Heart right ventricle (tissue), 16 donors: ENCODE measurements at regions not wholly inside any gene's neighbourhood (a gene's known extent, or its start where the extent isn't known, plus 50 kb on each side); places are given as distances from the start of the nearest gene placed in this dataset.
"Not testable (repeated sequence)": the region's sequence is repeated elsewhere in the genome, so short reads cannot be mapped to it uniquely, and the experiment has no call there.

Experiments used
- ATAC-seq, 8 donors: fragments of 200-7000 bp; cut with Tn5 transposase; one replicate each; pipeline ENCODE4 v1.9.1; 2020; ENCODE audit warnings: mild to moderate bottlenecking in 8 of 8, moderate library complexity in 8 of 8, moderate number of reproducible peaks in 1 of 8
- DNase-seq, 2 donors: peaks; one replicate each; pipeline ENCODE4 v3.0.0-alpha.2; 2020
- H3K27ac ChIP-seq, 10 donors: fragments of 200-600 bp; sonication (generic) in 2 of 10; one replicate each; pipeline versions ENCODE4 v1.5.0 to v1.8.0; 2020 to 2022; ENCODE audit warnings: mild to moderate bottlenecking in 3 of 10
- H3K27me3 ChIP-seq, 7 donors: fragments of 200-600 bp; one replicate each; pipeline ENCODE4 v1.8.0; 2021 to 2022; ENCODE audit warnings: mild to moderate bottlenecking in 2 of 7
- H3K36me3 ChIP-seq, 9 donors: fragments of 200-600 bp; sonication (generic) in 1 of 9; one replicate each; pipeline versions ENCODE4 v1.5.0 to v1.8.0; 2020 to 2022; ENCODE audit warnings: mild to moderate bottlenecking in 2 of 9
- H3K4me1 ChIP-seq, 9 donors: fragments of 200-600 bp; sonication (generic) in 1 of 9; one replicate each; pipeline versions ENCODE4 v1.5.0 to v1.8.0; 2020 to 2022; ENCODE audit warnings: mild to moderate bottlenecking in 4 of 9
- H3K4me3 ChIP-seq, 10 donors: fragments of 200-600 bp; sonication (generic) in 2 of 10; one replicate each; pipeline versions ENCODE4 v1.5.0 to v1.8.0; 2020 to 2022; ENCODE audit warnings: mild to moderate bottlenecking in 7 of 10, moderate library complexity in 2 of 10
- H3K9me3 ChIP-seq, 11 donors: fragments of 200-600 bp in 10 of 11; sonication (generic) in 2 of 11; one replicate each; pipeline versions ENCODE4 v1.5.0 to v1.8.0; 2013 to 2022; ENCODE audit warnings: mild to moderate bottlenecking in 2 of 11, control low read depth in 1 of 11, moderate library complexity in 1 of 11
- WGBS, 2 donors: extraction: QIAGEN DNeasy Blood & Tissue Kit; methylation state at CpG; one replicate each; pipeline ENCODE4 v1.1.7; 2013; ENCODE audit warnings: inconsistent platforms in 1 of 2; 5-methylcytosine and 5-hydroxymethylcytosine counted together
- intact Hi-C, 10 donors: fragments of 100-400 bp; cut with DNase I; formaldehyde crosslinking; loops; one replicate each; pipeline versions ENCODE4 v1.11.1 to v1.14.2; 2022
- TF ChIP-seq, protein P1 (sequence below), 9 donors: fragments of 200-600 bp; sonication (generic) in 2 of 9; IDR thresholded peaks; one replicate each; pipeline versions ENCODE4 v1.5.0 to v1.8.0; 2021 to 2022; ENCODE audit warnings: antibody characterized with exemption in 9 of 9, mild to moderate bottlenecking in 5 of 9, moderate library complexity in 1 of 9
- donor health status: Arrhythmogenic right ventricular cardiomyopathy.
- donor health status: ischemic (EF 13 %, LVEDD 7.1; RV severe dilation, severe dysfunction).
- donor health status: healthy with polysubstance abuse.
- donor health status: DM: no; HTN: yes; CAD: no.
- donor health status: DM: no; HTN: no; CAD: no.
- donor health status: ischemic (EF 25% LVEDD 6.9; RV normal size, moderate dysfunction).
- donor health status: ischemic (EF 25% LVEDD 5.7; RV mildly dilated, moderate dysfunction).
- donor health status: healthy.
- donor health status: DM: yes; HTN: yes; CAD: no.
- donor health status: Ischemic cardiomyopathy.
- donor health status: ischemic (EF 35%, LVEDD 5.7; RV mildly dilated, moderate dysfunction).
- donor health status: nonischemic (EF 11% LVEDD 7.7; RV severe dilation, severe dysfunction).
- donor health status: DM: yes; HTN: yes; CAD: no.
- donor health status: PGD.
- donor health status: ischemic (EF 29% LVEDD 5.4; RV normal size, mild dysfunction).
- donor health status: nonischemic (EF 23%, LVEDD 6.1; RV moderate dilation, normal function).

DNA sequence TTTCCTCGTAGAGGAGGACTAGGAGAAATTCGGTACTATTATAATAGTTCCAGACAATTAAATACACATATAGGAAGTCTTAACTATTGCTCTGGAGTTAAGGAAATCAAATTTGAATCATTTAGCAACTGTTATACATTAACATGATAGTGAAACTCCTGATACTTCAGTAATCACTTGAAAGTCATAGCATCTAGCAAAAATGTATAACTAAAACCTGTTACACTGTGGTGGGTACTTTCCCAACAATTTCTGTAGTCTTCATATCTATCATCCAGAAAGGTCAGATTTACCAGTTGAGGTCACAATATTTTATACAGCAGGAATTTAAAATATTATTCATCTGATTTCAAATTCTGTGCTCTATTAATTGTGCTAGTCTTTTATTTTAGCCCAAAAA is 669.6 kb upstream of the PCDH10 start:
- H3K9me3 ChIP-seq = peaks cover 0 to 6% (median 0%) of the 10 kb centered on the region in 11 donors
- intact Hi-C loops = no loop called here
- H3K36me3 ChIP-seq = no peaks in the 10 kb centered on the region
- H3K4me1 ChIP-seq = no peaks in the 10 kb centered on the region
- no peaks in the 10 kb centered on the region for H3K27me3 ChIP-seq
- 67 to 86% methylated on average over 2 of the region's 2 CpGs for WGBS, 2 donors
- no peak for DNase-seq
- TF ChIP-seq, protein P1, sequence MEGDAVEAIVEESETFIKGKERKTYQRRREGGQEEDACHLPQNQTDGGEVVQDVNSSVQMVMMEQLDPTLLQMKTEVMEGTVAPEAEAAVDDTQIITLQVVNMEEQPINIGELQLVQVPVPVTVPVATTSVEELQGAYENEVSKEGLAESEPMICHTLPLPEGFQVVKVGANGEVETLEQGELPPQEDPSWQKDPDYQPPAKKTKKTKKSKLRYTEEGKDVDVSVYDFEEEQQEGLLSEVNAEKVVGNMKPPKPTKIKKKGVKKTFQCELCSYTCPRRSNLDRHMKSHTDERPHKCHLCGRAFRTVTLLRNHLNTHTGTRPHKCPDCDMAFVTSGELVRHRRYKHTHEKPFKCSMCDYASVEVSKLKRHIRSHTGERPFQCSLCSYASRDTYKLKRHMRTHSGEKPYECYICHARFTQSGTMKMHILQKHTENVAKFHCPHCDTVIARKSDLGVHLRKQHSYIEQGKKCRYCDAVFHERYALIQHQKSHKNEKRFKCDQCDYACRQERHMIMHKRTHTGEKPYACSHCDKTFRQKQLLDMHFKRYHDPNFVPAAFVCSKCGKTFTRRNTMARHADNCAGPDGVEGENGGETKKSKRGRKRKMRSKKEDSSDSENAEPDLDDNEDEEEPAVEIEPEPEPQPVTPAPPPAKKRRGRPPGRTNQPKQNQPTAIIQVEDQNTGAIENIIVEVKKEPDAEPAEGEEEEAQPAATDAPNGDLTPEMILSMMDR (IDR thresholded peaks at IDR 0.05) = no peak
- no peak for ATAC-seq
- H3K4me3 ChIP-seq = no peak overlapping the region
- H3K27ac ChIP-seq = no peak overlapping the region

DNA sequence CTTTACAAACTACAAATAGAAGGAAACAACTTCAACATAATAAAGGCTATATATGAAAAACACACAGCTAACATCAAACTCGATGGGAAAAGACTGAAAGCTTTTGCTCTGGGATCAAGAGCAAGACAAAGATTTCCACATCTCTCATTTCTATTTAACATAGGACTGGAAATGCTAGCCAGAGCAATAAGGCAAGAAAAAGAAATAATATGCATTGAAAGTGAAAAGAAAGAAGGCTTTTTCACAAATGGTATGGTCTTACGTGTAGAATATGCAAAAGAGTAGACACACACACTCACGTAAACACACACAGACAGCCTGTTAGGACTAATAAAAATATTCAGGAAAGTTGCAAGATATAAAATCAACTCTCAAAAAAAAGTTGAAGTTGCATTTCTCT is 660.5 kb upstream of the PCDH10 start:
- 77 to 81% methylated on average over 3 of the region's 3 CpGs for WGBS, 2 donors
- Histone ChIP-seq H3K27me3 (no peaks in the 10 kb centered on the region), H3K9me3 (peaks cover 0 to 46% (median 18%) of the 10 kb centered on the region in 11 donors), H3K27ac (no peak overlapping the region), H3K36me3 (no peaks in the 10 kb centered on the region), H3K4me3 (no peak overlapping the region), H3K4me1 (no peaks in the 10 kb centered on the region)
- intact Hi-C loops = no loop called here
- ATAC-seq (no peak), DNase-seq (no peak)
- TF ChIP-seq, protein P1 (IDR thresholded peaks at IDR 0.05) = no peak

DNA sequence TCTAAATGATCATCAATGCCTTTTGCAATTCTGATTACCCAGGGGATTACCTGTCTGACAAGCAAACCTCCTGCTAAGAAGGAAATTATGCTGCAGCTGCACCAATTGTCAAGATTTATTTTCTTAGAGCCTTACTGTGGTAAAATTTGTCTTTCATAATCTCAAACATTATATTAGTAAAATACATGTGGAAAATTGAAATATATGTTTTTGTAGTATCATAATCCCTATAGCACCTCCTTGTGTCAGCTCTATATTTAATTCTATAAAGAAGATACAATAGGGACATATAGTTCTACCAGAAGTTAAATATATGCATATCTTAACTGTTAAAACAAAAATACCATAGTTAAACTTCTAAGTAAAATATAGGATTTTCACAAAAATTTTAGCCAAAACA is 655.6 kb upstream of the PCDH10 start:
- ATAC-seq = no peak
- Histone ChIP-seq H3K36me3 (no peaks in the 10 kb centered on the region), H3K27me3 (no peaks in the 10 kb centered on the region), H3K4me3 (no peak overlapping the region), H3K9me3 (peaks cover 0 to 23% (median 12%) of the 10 kb centered on the region in 11 donors), H3K27ac (no peak overlapping the region), H3K4me1 (no peaks in the 10 kb centered on the region)
- intact Hi-C loops = no loop called here
- DNase-seq = no peak
- TF ChIP-seq, protein P1 (IDR thresholded peaks at IDR 0.05) = no peak

DNA sequence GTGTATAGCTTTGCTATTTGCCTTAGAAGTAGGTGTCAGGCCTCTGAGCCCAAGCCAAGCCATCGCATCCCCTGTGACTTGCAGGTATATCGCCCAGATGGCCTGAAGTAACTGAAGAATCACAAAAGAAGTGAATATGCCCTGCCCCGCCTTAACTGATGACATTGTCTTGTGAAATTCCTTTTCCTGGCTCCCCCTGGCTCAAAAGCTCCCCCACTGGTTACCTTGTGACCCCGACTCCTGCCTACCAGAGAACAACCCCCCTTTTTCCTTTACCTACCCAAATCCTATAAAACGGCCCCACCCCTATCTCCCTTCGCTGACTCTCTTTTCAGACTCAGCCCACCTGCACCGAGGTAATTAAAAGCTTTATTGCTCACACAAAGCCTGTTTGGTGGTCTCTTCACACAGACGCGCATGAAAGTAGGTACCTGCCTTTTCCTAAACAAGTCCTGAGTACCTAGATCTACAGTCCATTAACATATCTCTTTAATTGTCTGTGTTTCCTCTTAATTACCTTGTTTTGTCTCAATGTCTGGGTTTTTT is 653.8 kb upstream of the PCDH10 start:
- H3K27me3 ChIP-seq, H3K36me3 ChIP-seq, ATAC-seq, H3K4me1 ChIP-seq, H3K9me3 ChIP-seq, DNase-seq, H3K4me3 ChIP-seq, H3K27ac ChIP-seq, intact Hi-C loops: not testable (repeated sequence)
- 54 to 68% methylated on average over 9 of the region's 9 CpGs for WGBS, 2 donors

DNA sequence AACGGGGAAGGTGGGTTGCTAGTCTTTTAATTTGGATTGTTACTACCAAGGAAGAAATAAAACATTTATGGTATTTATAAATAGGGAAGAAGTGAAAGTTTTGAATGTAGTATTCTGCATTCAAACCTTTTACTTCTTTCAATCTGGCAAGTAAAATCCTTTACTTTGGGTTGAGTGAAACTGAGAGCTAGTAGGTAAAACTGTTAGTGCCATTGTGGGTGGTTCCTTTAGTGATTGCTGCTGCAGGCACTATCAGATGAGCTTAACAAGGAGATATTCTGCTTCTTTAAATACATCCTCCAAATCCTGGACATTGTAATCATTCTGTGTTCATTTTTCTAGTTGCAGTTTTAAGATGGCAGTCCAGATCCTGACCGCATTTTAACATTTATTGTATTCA is 650.9 kb upstream of the PCDH10 start:
- H3K27me3 ChIP-seq = no peaks in the 10 kb centered on the region
- ATAC-seq = no peak
- no peak for DNase-seq
- no peak overlapping the region for H3K27ac ChIP-seq
- no peak overlapping the region for H3K4me3 ChIP-seq
- H3K9me3 ChIP-seq = no peaks in the 10 kb centered on the region
- no peaks in the 10 kb centered on the region for H3K36me3 ChIP-seq
- TF ChIP-seq, protein P1 (IDR thresholded peaks at IDR 0.05) = no peak
- intact Hi-C loops = no loop called here
- no peaks in the 10 kb centered on the region for H3K4me1 ChIP-seq
- 92 to 94% methylated on average over 2 of the region's 2 CpGs for WGBS, 2 donors
